Progenitor cell of endocrine pancreas (in vitro differentiated cells): ENCODE measurements at regions not wholly inside any gene's neighbourhood (a gene's known extent, or its start where the extent isn't known, plus 50 kb on each side); places are given as distances from the start of the nearest gene placed in this dataset.
"Not testable (repeated sequence)": the region's sequence is repeated elsewhere in the genome, so short reads cannot be mapped to it uniquely, and the experiment has no call there.

Experiments used
- DNase-seq: peaks from one replicate; pipeline ENCODE4 v3.0.0; 2021; ENCODE audit warnings: low spot score; ENCODE audit not compliant: unreplicated experiment
- H3K27ac Mint-ChIP-seq: 2 replicates; pipeline ENCODE4 v1.8.0; 2021; ENCODE audit warnings: mild to moderate bottlenecking, moderate library complexity, mixed read lengths
- H3K27me3 Mint-ChIP-seq: 2 replicates; pipeline ENCODE4 v1.8.0; 2021; ENCODE audit warnings: mixed read lengths
- H3K36me3 Mint-ChIP-seq: 2 replicates; pipeline ENCODE4 v1.8.0; 2022; ENCODE audit warnings: mixed read lengths; ENCODE audit not compliant: insufficient read depth
- H3K4me1 Mint-ChIP-seq: 2 replicates; pipeline ENCODE4 v1.8.0; 2021; ENCODE audit warnings: low read depth, mixed read lengths
- H3K4me3 Mint-ChIP-seq: 2 replicates; pipeline ENCODE4 v1.8.0; 2021; ENCODE audit warnings: low read depth, mild to moderate bottlenecking, moderate library complexity, mixed read lengths
- H3K9me3 Mint-ChIP-seq: 2 replicates; pipeline ENCODE4 v1.8.0; 2021; ENCODE audit warnings: low read depth, mixed read lengths
- CTCF ChIP-seq: fragments of 200-600 bp; sonication (generic); IDR thresholded peaks from one replicate; pipeline ENCODE4 v1.5.0; 2021; ENCODE audit warnings: antibody characterized with exemption, mild to moderate bottlenecking; ENCODE audit not compliant: unreplicated experiment

GRCh38 chr16:79883494-79883893 is 283.0 kb upstream of the MAF start:
- Mint-ChIP-seq H3K27ac (no peak overlapping the region), H3K4me3 (no peak overlapping the region), H3K9me3 (no peaks in the 10 kb centered on the region), H3K27me3 (no peaks in the 10 kb centered on the region), H3K4me1 (no peaks in the 10 kb centered on the region), H3K36me3 (no peaks in the 10 kb centered on the region)
- TF ChIP-seq CTCF, result no peak
- DNase-seq, result no peak

GRCh38 chr16:79882340-79883005 is 281.9 kb upstream of the MAF start:
- Mint-ChIP-seq H3K4me3 (no peak overlapping the region), H3K27me3 (peaks cover 7% of the 10 kb centered on the region), H3K4me1 (no peaks in the 10 kb centered on the region), H3K27ac (no peak overlapping the region), H3K36me3 (no peaks in the 10 kb centered on the region), H3K9me3 (no peaks in the 10 kb centered on the region)
- TF ChIP-seq CTCF, result no peak
- no peak for DNase-seq

GRCh38 chr16:79881107-79881506 is 280.6 kb upstream of the MAF start:
- H3K9me3 Mint-ChIP-seq, H3K27me3 Mint-ChIP-seq, H3K27ac Mint-ChIP-seq, DNase-seq, H3K4me3 Mint-ChIP-seq, H3K36me3 Mint-ChIP-seq, H3K4me1 Mint-ChIP-seq: not testable (repeated sequence)

- H3K4me1 Mint-ChIP-seq, result no peaks in the 10 kb centered on the region
- no peaks in the 10 kb centered on the region for H3K9me3 Mint-ChIP-seq
- no peak for TF ChIP-seq CTCF
- no peak overlapping the region for H3K4me3 Mint-ChIP-seq
- no peak for DNase-seq
- no peak overlapping the region for H3K27ac Mint-ChIP-seq
- H3K27me3 Mint-ChIP-seq, result peaks cover 7% of the 10 kb centered on the region
- no peaks in the 10 kb centered on the region for H3K36me3 Mint-ChIP-seq
Measured at GRCh38 chr16:79876332-79876730, 275.8 kb upstream of the MAF start.

GRCh38 chr16:79874391-79874790 is 273.9 kb upstream of the MAF start:
- no peak for DNase-seq
- H3K27ac Mint-ChIP-seq, result no peak overlapping the region
- H3K4me1 Mint-ChIP-seq, result no peaks in the 10 kb centered on the region
- H3K27me3 Mint-ChIP-seq, result peaks cover 10% of the 10 kb centered on the region
- no peak overlapping the region for H3K4me3 Mint-ChIP-seq
- no peak for TF ChIP-seq CTCF
- H3K36me3 Mint-ChIP-seq, result no peaks in the 10 kb centered on the region
- peaks cover 3% of the 10 kb centered on the region for H3K9me3 Mint-ChIP-seq

- no peak for DNase-seq
- no peak overlapping the region for H3K4me3 Mint-ChIP-seq
- peaks cover 3% of the 10 kb centered on the region for H3K9me3 Mint-ChIP-seq
Measured at GRCh38 chr16:79873825-79874224, 273.3 kb upstream of the MAF start.

More at GRCh38 chr16:79873825-79874224, 273.3 kb upstream of the MAF start:
- H3K4me1 Mint-ChIP-seq, result no peaks in the 10 kb centered on the region
- TF ChIP-seq CTCF, result no peak
- peaks cover 10% of the 10 kb centered on the region for H3K27me3 Mint-ChIP-seq
- H3K27ac Mint-ChIP-seq, result no peak overlapping the region
- no peaks in the 10 kb centered on the region for H3K36me3 Mint-ChIP-seq
